Spleen (tissue), 7 donors: ENCODE measurements at regions not wholly inside any gene's neighbourhood (a gene's known extent, or its start where the extent isn't known, plus 50 kb on each side); places are given as distances from the start of the nearest gene placed in this dataset.

ENCODE experiments used
- POLR2A ChIP-seq, 3 donors: fragments of 450-650 bp; IDR thresholded peaks; one replicate each; pipeline ENCODE4 v1.5.1; 2017; ENCODE audit warnings: antibody characterized with exemption in 3 of 3, mild to moderate bottlenecking in 1 of 3
- POLR2AphosphoS5 ChIP-seq, 3 donors: sonication (generic); formaldehyde crosslinking; IDR thresholded peaks; one replicate each; pipeline ENCODE4 v1.5.1; 2017; ENCODE audit warnings: antibody characterized with exemption in 3 of 3
- TF ChIP-seq, protein P1 (sequence below), 11 experiments: fragments of 200-600 bp in 7 of 11; fragments of 450-650 bp in 4 of 11; sonication (generic) in 4 of 11; IDR thresholded peaks in 8 of 11; conservative IDR thresholded peaks in 3 of 11; 1 replicate in 7 of 11; 2 replicates in 4 of 11; pipeline versions ENCODE4 v1.4.0 to v1.8.0; 2016 to 2021; ENCODE audit warnings: antibody characterized with exemption in 11 of 11, inconsistent platforms in 4 of 11, mild to moderate bottlenecking in 1 of 11
- donor health status: DM: no; HTN: no; CAD: no; lungs with moderate emphysema.
- donor health status: DM: no; HTN: no; CAD: no.
- donor health status: DM: no; HTN: no; CAD: no.

DNA sequence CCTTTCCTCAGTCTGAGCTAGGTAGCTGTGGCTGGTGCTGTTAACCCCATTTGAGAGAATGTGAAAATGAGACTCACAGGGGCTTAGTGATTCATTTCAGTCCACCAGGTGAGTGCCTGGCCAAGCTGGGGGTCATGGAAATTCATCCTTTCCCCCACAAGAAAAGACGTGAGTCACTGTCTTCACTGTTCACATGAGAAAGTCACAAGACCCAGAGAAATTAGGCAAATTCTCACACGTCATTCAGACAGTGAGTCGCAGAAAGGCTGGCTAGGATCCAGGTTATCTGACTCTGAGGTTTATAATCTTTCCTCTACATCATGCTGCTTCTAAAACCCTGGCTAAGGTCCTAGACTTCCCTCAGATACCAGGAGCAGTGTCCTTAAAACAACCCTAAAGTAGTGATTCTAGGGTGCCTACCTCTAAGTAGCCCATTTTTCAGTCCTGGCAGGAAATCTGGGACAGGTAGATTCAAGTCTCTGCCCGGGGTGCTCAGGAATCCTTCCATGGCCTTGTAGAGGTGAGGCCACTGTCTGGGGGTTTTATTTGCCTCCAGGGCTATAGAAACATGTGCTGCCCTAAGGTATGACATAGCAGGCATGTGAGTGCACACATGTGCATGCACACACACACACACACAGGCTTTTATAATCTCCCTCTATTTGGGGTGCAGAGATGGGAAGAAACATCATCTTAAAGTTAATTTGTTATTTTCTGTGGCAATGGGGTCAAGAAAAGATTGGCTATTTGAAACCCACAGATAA, 427.9 kb upstream of the CELF2 start:
- TF ChIP-seq, protein P1, sequence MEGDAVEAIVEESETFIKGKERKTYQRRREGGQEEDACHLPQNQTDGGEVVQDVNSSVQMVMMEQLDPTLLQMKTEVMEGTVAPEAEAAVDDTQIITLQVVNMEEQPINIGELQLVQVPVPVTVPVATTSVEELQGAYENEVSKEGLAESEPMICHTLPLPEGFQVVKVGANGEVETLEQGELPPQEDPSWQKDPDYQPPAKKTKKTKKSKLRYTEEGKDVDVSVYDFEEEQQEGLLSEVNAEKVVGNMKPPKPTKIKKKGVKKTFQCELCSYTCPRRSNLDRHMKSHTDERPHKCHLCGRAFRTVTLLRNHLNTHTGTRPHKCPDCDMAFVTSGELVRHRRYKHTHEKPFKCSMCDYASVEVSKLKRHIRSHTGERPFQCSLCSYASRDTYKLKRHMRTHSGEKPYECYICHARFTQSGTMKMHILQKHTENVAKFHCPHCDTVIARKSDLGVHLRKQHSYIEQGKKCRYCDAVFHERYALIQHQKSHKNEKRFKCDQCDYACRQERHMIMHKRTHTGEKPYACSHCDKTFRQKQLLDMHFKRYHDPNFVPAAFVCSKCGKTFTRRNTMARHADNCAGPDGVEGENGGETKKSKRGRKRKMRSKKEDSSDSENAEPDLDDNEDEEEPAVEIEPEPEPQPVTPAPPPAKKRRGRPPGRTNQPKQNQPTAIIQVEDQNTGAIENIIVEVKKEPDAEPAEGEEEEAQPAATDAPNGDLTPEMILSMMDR (IDR thresholded peaks at IDR 0.05 in 8 of 11, conservative IDR thresholded peaks at IDR 0.05 in 3 of 11): no peak
- TF ChIP-seq POLR2AphosphoS5 (IDR thresholded peaks at IDR 0.05) (no peak), POLR2A (IDR thresholded peaks at IDR 0.05) (no peak)
